T-cell (primary cell): ENCODE measurements at regions not wholly inside any gene's neighbourhood (a gene's known extent, or its start where the extent isn't known, plus 50 kb on each side); places are given as distances from the start of the nearest gene placed in this dataset.
"Not testable (repeated sequence)": the region's sequence is repeated elsewhere in the genome, so short reads cannot be mapped to it uniquely, and the experiment has no call there.

ENCODE experiments used
- ATAC-seq, 4 experiments: fragments of 200-7000 bp in 3 of 4; fragments of 150-1000 bp in 1 of 4; cut with Tn5 transposase; replicated peaks in 1 of 4; 1 replicate in 3 of 4; 2 replicates in 1 of 4; pipeline ENCODE4 v1.10.0; 2021; ENCODE audit warnings: moderate library complexity in 3 of 4, mild to moderate bottlenecking in 2 of 4, moderate number of reproducible peaks in 1 of 4
- CTCF ChIA-PET, 2 donors: fragments of 300-600 bp; sonication (Branson Sonifier 250); formaldehyde crosslinking; loops; one replicate each; lab custom pipeline; 2022; ENCODE audit warnings: antibody characterized with exemption in 2 of 2; lab: Charles Lee
- POLR2A ChIA-PET, 2 donors: fragments of 300-600 bp; sonication (Branson Sonifier 250); formaldehyde crosslinking; loops; one replicate each; lab custom pipeline; 2022; ENCODE audit warnings: antibody characterized with exemption in 2 of 2; lab: Charles Lee
- DNase-seq, 35 experiments: peaks; one replicate each; pipeline versions ENCODE4 v3.0.0 to v3.0.0-alpha.2; 2013 to 2023
- H3K27ac ChIP-seq: one replicate; pipeline ENCODE4 v1.5.1; 2013; ENCODE audit warnings: low read length
- H3K27me3 ChIP-seq, 2 experiments: replicated peaks in 1 of 2; 1 replicate in 1 of 2; 2 replicates in 1 of 2; pipeline versions ENCODE4 v1.6.1 to v1.7.0; 2013; ENCODE audit warnings: low read length in 1 of 2, mixed read lengths in 1 of 2; ENCODE audit not compliant: control insufficient read depth in 2 of 2, insufficient read depth in 2 of 2; ENCODE audit errors: extremely low read depth in 1 of 2
- H3K36me3 ChIP-seq, 2 donors: 1 replicate in 1 of 2; 2 replicates in 1 of 2; pipeline versions ENCODE4 v1.6.1 to v1.7.0; 2013; ENCODE audit warnings: low read length in 1 of 2; ENCODE audit not compliant: control insufficient read depth in 2 of 2, insufficient read depth in 1 of 2; ENCODE audit errors: extremely low read depth in 1 of 2
- H3K4me1 ChIP-seq, 2 experiments: 1 replicate in 1 of 2; 2 replicates in 1 of 2; pipeline versions ENCODE4 v1.6.1 to v1.7.0; 2013; ENCODE audit warnings: low read length in 2 of 2, mixed read lengths in 1 of 2; ENCODE audit not compliant: insufficient read depth in 2 of 2, control insufficient read depth in 1 of 2; ENCODE audit errors: extremely low read depth in 1 of 2
- H3K4me3 ChIP-seq, 2 donors: 1 replicate in 1 of 2; 2 replicates in 1 of 2; pipeline versions ENCODE4 v1.5.1 to v1.7.0; 2013; ENCODE audit warnings: mild to moderate bottlenecking in 2 of 2, low read length in 1 of 2, moderate library complexity in 1 of 2; ENCODE audit not compliant: control insufficient read depth in 1 of 2; ENCODE audit errors: extremely low read depth in 1 of 2
- H3K9me3 ChIP-seq: 2 replicates; pipeline ENCODE4 v1.7.0; 2013
- H3K27ac Mint-ChIP-seq, 2 donors: one replicate each; pipeline ENCODE4 v1.8.0; 2020 to 2021; ENCODE audit warnings: mild to moderate bottlenecking in 2 of 2, mixed read lengths in 2 of 2
- H3K27me3 Mint-ChIP-seq, 2 donors: one replicate each; pipeline ENCODE4 v1.8.0; 2021 to 2022; ENCODE audit warnings: mixed read lengths in 2 of 2
- H3K36me3 Mint-ChIP-seq: one replicate; pipeline ENCODE4 v1.8.0; 2021; ENCODE audit warnings: mixed read lengths
- H3K4me1 Mint-ChIP-seq, 3 donors: one replicate each; pipeline ENCODE4 v1.8.0; 2020 to 2022; ENCODE audit warnings: mixed read lengths in 3 of 3, mild to moderate bottlenecking in 1 of 3
- H3K4me3 Mint-ChIP-seq, 3 donors: one replicate each; pipeline ENCODE4 v1.8.0; 2020 to 2022; ENCODE audit warnings: mild to moderate bottlenecking in 3 of 3, mixed read lengths in 3 of 3, moderate library complexity in 3 of 3
- H3K9me3 Mint-ChIP-seq, 3 donors: one replicate each; pipeline ENCODE4 v1.8.0; 2020 to 2022; ENCODE audit warnings: mixed read lengths in 3 of 3
- WGBS: methylation state at CpG from one replicate; pipeline ENCODE4 v1.1.5; 2013; ENCODE audit warnings: missing lambda C conversion rate; ENCODE audit not compliant: insufficient coverage; 5-methylcytosine and 5-hydroxymethylcytosine counted together

DNA sequence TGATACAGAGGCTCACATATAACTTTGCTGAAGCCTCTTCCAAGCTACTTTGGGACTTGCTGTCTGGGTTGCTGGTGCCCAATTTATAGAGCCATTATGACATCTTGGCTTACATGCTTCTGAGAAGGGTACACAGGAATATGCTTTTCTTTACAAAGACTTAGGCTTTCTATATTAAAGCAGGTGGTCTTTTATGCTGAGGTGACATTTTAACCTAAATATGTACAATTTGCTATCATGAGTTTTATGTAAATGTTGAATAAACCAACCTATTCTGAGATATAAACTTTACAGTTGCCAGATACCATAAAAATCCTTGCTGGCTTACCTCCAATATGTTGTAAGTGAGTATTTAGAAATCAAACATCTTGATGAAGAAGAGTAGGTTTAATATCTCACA lies 509.2 kb upstream of the CHD1 start:
- Mint-ChIP-seq H3K9me3 (no peaks in the 10 kb centered on the region), H3K27me3 (no peaks in the 10 kb centered on the region), H3K27ac (no peak overlapping the region), H3K4me1 (no peaks in the 10 kb centered on the region), H3K4me3 (no peak overlapping the region), H3K36me3 (no peaks in the 10 kb centered on the region)
- Histone ChIP-seq H3K4me1 (no peaks in the 10 kb centered on the region), H3K27ac (no peak overlapping the region), H3K9me3 (no peaks in the 10 kb centered on the region), H3K4me3 (no peak overlapping the region), H3K36me3 (no peaks in the 10 kb centered on the region), H3K27me3 (no peaks in the 10 kb centered on the region)
- DNase-seq (no peak), ATAC-seq (no peak)
- POLR2A ChIA-PET = no interaction called here
- CTCF ChIA-PET = no interaction called here

DNA sequence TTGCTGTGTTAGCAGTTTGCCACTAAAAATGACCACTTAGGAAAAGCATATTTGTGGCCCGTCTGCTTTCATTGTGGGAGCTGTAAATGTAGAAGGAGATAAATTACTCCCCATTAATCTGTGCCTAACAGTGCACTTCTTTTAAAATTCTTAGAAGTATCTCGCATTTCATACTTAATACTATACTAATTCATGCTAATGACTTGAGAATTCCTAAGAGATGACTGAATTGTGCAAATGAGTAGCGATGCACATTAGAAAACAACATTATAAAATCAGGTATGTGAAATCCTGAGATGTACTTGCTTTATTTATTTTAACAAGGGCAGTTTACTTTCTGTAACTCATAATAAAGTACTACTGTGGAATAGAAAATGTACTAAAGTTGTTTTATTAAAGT lies 494.6 kb upstream of the CHD1 start:
- H3K4me1 ChIP-seq, H3K27me3 ChIP-seq, POLR2A ChIA-PET, H3K9me3 ChIP-seq, H3K36me3 ChIP-seq, CTCF ChIA-PET, H3K4me1 Mint-ChIP-seq, H3K36me3 Mint-ChIP-seq, ATAC-seq, H3K27me3 Mint-ChIP-seq, H3K4me3 Mint-ChIP-seq, H3K27ac ChIP-seq, H3K27ac Mint-ChIP-seq, H3K4me3 ChIP-seq, H3K9me3 Mint-ChIP-seq, DNase-seq: not testable (repeated sequence)
- WGBS = no CpG with 5 or more reads among the region's 3 CpGs

DNA sequence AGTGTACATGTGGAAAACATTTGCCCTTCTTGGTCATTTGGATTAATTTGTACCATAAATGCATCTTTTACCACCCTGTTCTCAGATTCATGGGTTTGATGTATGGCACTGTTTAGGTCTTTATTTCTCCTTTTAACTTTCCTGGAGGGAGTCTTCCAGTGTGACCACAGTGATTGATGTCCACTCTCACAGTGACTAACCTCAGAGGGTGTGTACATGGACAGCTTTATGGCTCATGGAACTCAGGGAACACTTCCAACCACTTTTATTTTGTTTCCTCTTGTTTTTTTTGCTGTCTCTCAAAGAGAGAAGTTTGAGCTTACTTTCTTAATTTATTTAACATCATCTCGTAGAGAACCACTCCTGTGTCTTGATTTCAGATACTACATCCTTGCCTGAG lies 489.8 kb upstream of the CHD1 start:
- DNase-seq, POLR2A ChIA-PET, H3K27me3 ChIP-seq, H3K4me3 ChIP-seq, H3K27ac Mint-ChIP-seq, H3K4me3 Mint-ChIP-seq, H3K27ac ChIP-seq, ATAC-seq, H3K36me3 ChIP-seq, CTCF ChIA-PET, H3K4me1 ChIP-seq, H3K4me1 Mint-ChIP-seq, H3K9me3 ChIP-seq, H3K27me3 Mint-ChIP-seq, H3K36me3 Mint-ChIP-seq, H3K9me3 Mint-ChIP-seq: not testable (repeated sequence)
- no CpG with 5 or more reads among the region's 1 CpG for WGBS

DNA sequence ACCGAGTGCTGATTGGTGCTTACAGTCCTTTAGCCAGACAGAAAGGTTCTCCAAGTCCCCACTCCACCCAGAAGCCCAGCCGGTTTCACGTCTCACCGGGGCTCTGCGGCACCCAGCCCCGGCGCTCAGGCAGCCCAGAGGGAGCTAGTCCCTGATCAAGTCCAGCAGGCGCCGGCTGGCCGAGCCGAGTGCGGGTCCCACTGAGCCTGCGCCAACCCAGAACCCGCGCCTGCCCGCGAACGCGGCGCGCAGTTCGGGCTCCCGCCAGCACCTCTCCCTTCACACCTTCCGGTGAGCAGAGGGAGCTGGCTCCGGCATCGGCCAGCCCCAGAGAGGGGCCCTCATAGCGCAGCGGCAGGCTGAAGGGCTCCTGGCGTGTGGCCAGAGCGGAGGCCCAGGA lies 481.6 kb upstream of the CHD1 start:
- H3K36me3 Mint-ChIP-seq, H3K27ac Mint-ChIP-seq, H3K9me3 ChIP-seq, H3K36me3 ChIP-seq, H3K9me3 Mint-ChIP-seq, ATAC-seq, H3K4me1 ChIP-seq, H3K4me3 ChIP-seq, H3K27ac ChIP-seq, H3K27me3 ChIP-seq, H3K27me3 Mint-ChIP-seq, H3K4me1 Mint-ChIP-seq, POLR2A ChIA-PET, H3K4me3 Mint-ChIP-seq, DNase-seq, CTCF ChIA-PET: not testable (repeated sequence)
- WGBS = no CpG with 5 or more reads among the region's 30 CpGs

DNA sequence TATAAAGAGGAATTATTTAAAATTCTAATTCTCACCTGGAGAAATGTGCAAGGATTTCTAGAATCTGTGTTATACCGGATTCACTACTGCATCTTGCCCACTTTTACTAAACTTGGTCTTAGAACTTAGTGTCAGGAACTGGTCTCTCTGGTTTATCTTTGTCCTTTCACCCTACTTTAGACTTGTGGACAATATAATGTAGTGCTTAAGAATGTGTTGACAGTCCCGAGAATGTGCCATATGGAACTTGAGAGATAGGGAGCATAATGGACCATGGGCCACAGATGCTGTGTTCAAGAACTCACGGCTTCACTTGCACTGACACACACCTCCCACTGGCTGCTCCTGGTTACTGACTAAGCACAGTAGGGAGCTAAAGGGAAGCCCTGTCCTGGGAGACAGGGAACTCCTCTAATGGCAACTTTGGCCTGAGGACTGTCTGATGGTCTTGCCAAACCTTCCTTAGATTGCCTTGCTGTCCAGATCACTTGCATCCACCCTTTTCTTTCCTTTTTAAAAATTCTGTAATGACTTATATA lies 476.0 kb upstream of the CHD1 start:
- not testable (repeated sequence) for ATAC-seq

DNA sequence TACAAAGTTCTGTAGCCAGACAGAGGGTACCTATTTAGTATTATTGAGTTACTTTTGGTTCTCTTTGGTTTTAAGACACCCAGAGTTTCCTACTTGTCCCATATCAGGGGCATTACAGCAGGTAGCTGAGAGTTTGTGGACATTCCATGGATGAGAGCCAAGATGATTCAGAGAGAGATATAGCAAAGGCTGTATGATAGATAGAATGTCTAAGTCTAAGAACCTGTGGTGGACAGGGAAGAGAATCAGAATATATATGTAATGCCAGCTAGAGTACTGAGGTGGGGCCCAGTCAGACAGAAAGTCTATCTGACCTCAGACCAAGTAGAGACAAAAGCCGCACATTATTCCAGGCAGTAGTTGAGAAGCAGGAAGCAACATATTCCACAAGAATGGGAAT lies 471.8 kb upstream of the CHD1 start:
- H3K9me3 Mint-ChIP-seq, H3K4me1 ChIP-seq, H3K27me3 Mint-ChIP-seq, H3K36me3 ChIP-seq, H3K4me1 Mint-ChIP-seq, H3K4me3 Mint-ChIP-seq, H3K27ac ChIP-seq, H3K9me3 ChIP-seq, H3K27ac Mint-ChIP-seq, H3K4me3 ChIP-seq, H3K36me3 Mint-ChIP-seq, H3K27me3 ChIP-seq, DNase-seq, ATAC-seq, POLR2A ChIA-PET, CTCF ChIA-PET: not testable (repeated sequence)
- WGBS = no CpG with 5 or more reads among the region's 1 CpG

More for the DNA sequence above, 476.0 kb upstream of the CHD1 start:
- H3K4me1 Mint-ChIP-seq, H3K27me3 Mint-ChIP-seq, H3K4me3 Mint-ChIP-seq, H3K36me3 ChIP-seq, H3K4me1 ChIP-seq, H3K27ac ChIP-seq, CTCF ChIA-PET, DNase-seq, H3K27me3 ChIP-seq, H3K4me3 ChIP-seq, H3K36me3 Mint-ChIP-seq, H3K27ac Mint-ChIP-seq, H3K9me3 Mint-ChIP-seq, H3K9me3 ChIP-seq, POLR2A ChIA-PET: not testable (repeated sequence)
- no CpG with 5 or more reads among the region's 3 CpGs for WGBS

DNA sequence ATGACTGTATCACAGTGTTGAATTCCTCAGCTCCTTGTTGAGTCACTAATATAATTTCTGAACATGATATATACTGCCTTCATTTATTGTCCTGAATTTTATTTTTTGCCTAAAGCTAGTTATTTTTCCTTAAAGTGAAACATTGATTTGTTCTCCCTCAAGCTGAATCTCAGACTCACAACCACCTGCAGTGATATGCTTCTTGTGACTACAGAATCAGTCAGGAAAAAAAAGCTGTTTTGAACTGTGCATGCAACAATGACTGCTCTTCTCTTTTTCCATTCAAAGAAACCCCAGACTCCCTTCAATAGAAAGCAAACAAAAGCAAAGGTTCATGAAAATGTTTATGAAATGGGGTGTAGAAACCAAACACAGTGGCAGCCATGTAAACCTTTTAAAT lies 470.2 kb upstream of the CHD1 start:
- Histone ChIP-seq H3K27ac (no peak overlapping the region), H3K36me3 (no peaks in the 10 kb centered on the region), H3K27me3 (no peaks in the 10 kb centered on the region), H3K4me1 (no peaks in the 10 kb centered on the region), H3K4me3 (no peak overlapping the region), H3K9me3 (no peaks in the 10 kb centered on the region)
- Mint-ChIP-seq H3K4me3 (no peak overlapping the region), H3K36me3 (no peaks in the 10 kb centered on the region), H3K27me3 (no peaks in the 10 kb centered on the region), H3K9me3 (peaks cover 4 to 15% (median 9%) of the 10 kb centered on the region in 3 donors), H3K27ac (no peak overlapping the region), H3K4me1 (no peaks in the 10 kb centered on the region)
- ChIA-PET POLR2A (no interaction called here), CTCF (no interaction called here)
- ATAC-seq (no peak), DNase-seq (no peak)
